ENCODE measurements at regions not wholly inside any gene's neighbourhood (a gene's known extent, or its start where the extent isn't known, plus 50 kb on each side); places are given as distances from the start of the nearest gene placed in this dataset.
A peak's percentile ranks its signal among the peaks of the same experiment; 100 is the strongest.

DNA sequence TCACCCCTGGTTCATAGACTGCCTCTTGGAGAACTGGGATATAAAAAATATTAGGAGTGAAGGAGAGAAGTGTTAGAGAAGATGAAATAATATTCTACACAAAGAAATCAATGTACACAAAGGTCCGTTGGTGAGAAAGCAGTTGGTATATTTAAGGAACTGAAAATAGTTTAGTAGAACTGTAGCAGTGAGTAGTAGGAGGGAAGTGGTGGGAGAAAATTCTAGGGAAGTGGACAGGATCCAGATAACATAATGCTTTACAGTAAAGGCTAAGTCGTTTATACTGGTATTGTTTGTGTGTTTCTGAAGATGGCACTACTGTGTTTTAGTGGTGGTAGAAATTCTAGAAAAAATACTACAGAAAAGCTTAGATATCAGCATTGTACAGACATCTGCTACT is 120.8 kb upstream of the CHORDC1 start:
- DNase-seq (ENCODE audit: low read depth), result no peak
- TF ChIP-seq, protein P1, sequence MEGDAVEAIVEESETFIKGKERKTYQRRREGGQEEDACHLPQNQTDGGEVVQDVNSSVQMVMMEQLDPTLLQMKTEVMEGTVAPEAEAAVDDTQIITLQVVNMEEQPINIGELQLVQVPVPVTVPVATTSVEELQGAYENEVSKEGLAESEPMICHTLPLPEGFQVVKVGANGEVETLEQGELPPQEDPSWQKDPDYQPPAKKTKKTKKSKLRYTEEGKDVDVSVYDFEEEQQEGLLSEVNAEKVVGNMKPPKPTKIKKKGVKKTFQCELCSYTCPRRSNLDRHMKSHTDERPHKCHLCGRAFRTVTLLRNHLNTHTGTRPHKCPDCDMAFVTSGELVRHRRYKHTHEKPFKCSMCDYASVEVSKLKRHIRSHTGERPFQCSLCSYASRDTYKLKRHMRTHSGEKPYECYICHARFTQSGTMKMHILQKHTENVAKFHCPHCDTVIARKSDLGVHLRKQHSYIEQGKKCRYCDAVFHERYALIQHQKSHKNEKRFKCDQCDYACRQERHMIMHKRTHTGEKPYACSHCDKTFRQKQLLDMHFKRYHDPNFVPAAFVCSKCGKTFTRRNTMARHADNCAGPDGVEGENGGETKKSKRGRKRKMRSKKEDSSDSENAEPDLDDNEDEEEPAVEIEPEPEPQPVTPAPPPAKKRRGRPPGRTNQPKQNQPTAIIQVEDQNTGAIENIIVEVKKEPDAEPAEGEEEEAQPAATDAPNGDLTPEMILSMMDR (IDR thresholded peaks at IDR 0.05; ENCODE audit: insufficient read depth, low read depth, low read length, missing control alignments), result no peak
- H3K4me3 ChIP-seq (ENCODE audit: low read length), result no peak overlapping the region

DNA sequence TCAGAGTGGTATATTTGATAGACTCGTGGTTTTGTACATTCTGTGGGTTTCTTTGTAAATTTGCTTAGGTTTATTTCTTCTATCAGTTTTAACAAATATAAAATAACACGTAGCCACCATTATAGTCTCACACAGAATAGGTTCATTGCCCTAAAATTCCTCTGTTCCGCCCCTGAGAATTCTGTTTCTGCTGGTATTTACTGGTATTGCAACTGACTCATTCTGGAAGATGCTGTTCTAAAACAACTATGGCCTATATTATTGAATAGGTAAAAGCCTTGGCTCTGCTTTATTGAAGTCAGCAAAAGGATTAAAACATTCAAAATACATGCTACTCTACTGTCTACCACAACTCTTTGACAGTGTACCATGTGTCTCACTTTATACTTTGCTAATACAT is 119.1 kb upstream of the CHORDC1 start:
- TF ChIP-seq, protein P1 (IDR thresholded peaks at IDR 0.05; ENCODE audit: insufficient read depth, low read depth, low read length, missing control alignments), result no peak
- DNase-seq (ENCODE audit: low read depth), result no peak
- H3K4me3 ChIP-seq (ENCODE audit: low read length), result no peak overlapping the region

GRCh38 chr11:90332415-90332814 is 109.6 kb upstream of the CHORDC1 start:
- TF ChIP-seq, protein P1 (IDR thresholded peaks at IDR 0.05; ENCODE audit: insufficient read depth, low read depth, low read length, missing control alignments), result no peak
- no peak overlapping the region for H3K4me3 ChIP-seq (ENCODE audit: low read length)
- peak; percentile 65 for DNase-seq (ENCODE audit: low read depth)

- peak; percentile 1 for DNase-seq (ENCODE audit: low read depth)
- TF ChIP-seq, protein P1 (IDR thresholded peaks at IDR 0.05; ENCODE audit: insufficient read depth, low read depth, low read length, missing control alignments), result no peak
- H3K4me3 ChIP-seq (ENCODE audit: low read length), result no peak overlapping the region
Measured at GRCh38 chr11:90330632-90331031, 107.8 kb upstream of the CHORDC1 start.

DNA sequence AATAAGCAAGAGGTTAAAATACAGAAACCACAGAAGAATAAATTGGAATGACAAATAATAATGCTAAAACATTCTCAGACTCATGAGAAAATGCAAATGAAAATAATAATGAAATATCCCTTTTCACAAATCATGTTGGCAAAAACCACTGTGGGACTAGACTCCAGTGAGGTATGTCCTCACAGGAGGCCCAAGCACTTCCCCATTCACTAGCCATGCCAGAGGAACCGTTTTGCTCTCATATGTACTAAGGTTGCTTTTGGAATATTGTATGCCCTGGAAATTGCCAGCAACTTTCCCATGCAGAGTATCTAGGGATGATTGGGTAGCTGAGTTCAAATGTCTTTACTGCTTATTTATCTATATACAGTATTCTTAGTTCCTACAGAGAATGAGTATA is 106.2 kb upstream of the CHORDC1 start:
- TF ChIP-seq, protein P1 (IDR thresholded peaks at IDR 0.05; ENCODE audit: insufficient read depth, low read depth, low read length, missing control alignments), result no peak
- no peak for DNase-seq (ENCODE audit: low read depth)

DNA sequence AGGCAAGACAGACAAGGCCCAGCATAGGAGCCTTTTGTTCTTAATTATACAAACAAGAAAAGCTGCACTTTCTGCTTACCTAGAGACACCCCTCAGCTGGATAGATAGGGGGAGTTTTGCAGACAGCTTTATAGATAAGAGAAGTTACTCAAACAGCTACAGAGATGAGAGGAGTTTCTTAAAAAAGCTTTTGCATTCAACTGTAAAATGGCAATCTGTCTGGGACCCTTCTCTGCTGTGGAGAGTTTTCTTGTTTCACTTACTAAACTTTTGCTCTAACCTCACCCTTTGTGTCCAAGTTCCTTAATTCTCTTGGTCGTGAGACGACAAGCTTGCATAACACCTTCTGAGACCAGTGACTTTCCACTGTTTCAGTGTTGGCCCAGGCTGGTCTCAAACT is 103.8 kb upstream of the CHORDC1 start:
- no peak for DNase-seq (ENCODE audit: low read depth)
- H3K4me3 ChIP-seq (ENCODE audit: low read length), result no peak overlapping the region
- TF ChIP-seq, protein P1 (IDR thresholded peaks at IDR 0.05; ENCODE audit: insufficient read depth, low read depth, low read length, missing control alignments), result no peak

More for the DNA sequence above, 106.2 kb upstream of the CHORDC1 start:
- H3K4me3 ChIP-seq (ENCODE audit: low read length), result no peak overlapping the region

DNA sequence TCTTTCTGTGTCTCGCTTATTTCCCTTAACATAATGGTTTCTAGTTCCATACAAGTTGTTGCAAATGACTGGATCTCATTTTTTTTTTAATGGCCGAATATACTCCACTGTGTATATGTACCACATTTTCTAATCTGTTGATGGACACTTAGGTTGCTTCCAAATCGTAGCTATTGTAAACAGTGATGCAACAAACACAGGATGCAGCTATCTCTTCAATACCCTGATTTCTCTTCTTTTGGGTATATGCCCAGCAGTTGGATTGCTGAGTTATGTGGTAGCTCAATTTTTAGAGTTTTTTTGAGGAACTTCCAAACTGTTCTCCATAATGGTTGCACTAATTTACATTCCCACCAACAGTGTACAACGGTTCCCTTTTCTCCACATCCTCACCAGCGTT is 100.4 kb upstream of the CHORDC1 start:
- no peak overlapping the region for H3K4me3 ChIP-seq (ENCODE audit: low read length)
- TF ChIP-seq, protein P1 (IDR thresholded peaks at IDR 0.05; ENCODE audit: insufficient read depth, low read depth, low read length, missing control alignments), result no peak
- DNase-seq (ENCODE audit: low read depth), result no peak

All from epithelial cell of esophagus (primary cell).